Inferior parietal cortex (tissue), 1 donor: ENCODE measurements at regions not wholly inside any gene's neighbourhood (a gene's known extent, or its start where the extent isn't known, plus 50 kb on each side); places are given as distances from the start of the nearest gene placed in this dataset.
"Not testable (repeated sequence)": the region's sequence is repeated elsewhere in the genome, so short reads cannot be mapped to it uniquely, and the experiment has no call there.

Source experiments
- DNase-seq: peaks from one replicate; pipeline ENCODE4 v3.0.0-alpha.2; 2016; ENCODE audit errors: extremely low spot score

DNA sequence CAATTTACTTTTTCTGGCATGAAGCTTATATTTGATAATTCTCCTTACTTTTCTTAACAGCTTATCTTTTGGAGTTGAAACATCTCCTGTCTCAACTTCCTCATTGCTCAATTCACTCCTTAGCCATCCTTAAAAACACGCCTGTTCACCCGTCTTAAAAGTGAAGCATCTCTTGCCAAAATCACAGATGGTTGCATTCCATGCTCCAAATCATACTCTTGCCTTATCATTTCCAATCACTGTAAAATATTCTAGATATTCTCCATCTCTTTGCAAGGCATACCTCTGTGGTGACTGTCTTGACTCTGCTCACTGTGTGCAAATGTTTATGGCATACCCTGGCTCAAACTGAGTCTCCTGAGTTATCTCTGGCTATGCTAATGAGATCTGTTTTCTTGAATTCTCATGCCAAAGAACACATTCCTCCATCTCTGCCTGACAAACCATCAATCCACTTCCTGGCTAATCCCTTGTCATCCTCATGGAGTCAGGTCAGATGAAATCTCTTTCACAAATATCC is 1393.3 kb downstream of the CDY2B start:
- no peak for DNase-seq

DNA sequence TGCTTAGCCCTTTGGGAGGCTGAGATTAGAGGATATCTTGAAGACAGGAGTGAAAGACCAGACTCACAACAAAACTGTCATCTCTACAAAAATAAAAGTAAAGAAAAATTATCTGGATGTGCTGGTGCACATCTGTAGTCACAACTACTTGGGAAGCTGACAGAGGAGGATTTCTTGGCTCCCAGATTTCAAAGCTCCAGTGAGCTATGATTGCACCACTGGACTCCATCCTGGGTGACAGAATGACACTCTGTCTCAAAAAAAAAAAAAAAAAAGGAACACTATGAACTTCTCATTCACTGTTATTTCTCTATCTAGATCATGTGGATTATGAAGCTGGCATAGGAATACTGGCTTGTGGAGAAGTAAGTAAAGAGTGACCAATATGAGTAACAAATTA is 1400.0 kb downstream of the CDY2B start:
- DNase-seq = no peak

- no peak for DNase-seq
Observed at GRCh38 chrY:16474053-16474452, 1406.0 kb downstream of the CDY2B start.

DNA sequence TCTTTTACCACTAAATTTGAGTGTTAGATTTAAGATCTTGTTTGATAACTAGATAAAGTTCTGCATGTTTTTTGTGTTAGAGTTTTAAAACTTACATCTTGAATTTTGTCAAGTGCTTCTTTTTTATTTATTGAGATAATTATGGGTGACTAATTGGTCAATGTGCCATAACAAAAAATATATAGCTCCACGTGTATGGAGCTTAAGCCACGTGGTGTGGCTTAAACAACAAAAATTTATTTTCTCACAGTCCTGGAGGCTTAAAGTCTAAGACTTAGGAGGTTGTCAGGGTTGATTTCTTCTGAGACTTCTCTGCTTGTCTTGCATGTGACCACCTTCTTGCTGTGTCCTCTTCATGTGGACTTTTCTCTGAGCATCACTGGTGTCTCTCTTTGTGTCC is 1425.2 kb downstream of the CDY2B start:
- DNase-seq = no peak

- no peak for DNase-seq
Observed at GRCh38 chrY:16446152-16446551, 1433.9 kb downstream of the CDY2B start.

GRCh38 chrY:16409206-16409923 is 1470.7 kb downstream of the CDY2B start:
- DNase-seq = not testable (repeated sequence)

DNA sequence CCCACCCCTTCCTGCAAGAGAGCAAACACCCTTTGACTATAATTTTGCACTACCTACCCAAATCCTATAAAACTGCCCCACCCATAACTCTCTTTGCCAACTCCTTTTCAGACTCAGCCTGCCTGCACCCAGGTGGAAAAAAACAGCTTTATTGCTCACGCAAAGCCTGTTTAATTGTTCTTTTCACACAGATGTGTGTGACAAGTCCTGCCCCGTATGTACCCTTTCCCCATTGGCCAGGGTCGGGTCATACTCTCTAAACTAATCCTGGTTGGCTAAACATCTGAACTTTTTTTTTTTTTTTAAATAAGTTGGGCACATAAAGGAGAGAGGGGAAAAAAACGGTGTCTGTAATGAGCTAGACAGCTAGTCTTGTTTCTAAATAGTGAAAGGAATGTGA is 1500.6 kb downstream of the CDY2B start:
- not testable (repeated sequence) for DNase-seq

DNA sequence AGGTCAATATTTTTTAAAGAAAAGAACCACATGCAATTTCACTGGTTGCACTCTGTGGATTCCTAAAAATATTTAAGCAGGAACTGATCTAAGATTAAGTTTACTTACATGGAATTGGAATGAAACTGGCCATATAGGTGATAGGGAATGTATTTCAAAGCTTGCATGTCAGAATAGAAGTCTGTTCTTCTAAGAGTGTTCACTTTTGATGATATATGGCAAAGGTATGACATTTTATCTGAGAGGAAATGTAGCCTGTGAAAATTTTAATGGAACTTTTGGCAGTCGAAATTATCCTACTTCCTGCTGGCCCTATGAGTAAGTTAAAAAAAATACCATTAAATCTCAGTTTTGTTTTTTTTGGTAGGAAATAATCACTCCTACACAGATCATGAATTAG is 1538.4 kb downstream of the CDY2B start:
- not testable (repeated sequence) for DNase-seq

- not testable (repeated sequence) for DNase-seq
Observed at GRCh38 chrY:16330032-16330758, 1549.8 kb downstream of the CDY2B start.

GRCh38 chrY:16329135-16329820 is 1550.7 kb downstream of the CDY2B start:
- not testable (repeated sequence) for DNase-seq
